Smooth muscle cell (in vitro differentiated cells): ENCODE measurements at regions not wholly inside any gene's neighbourhood (a gene's known extent, or its start where the extent isn't known, plus 50 kb on each side); places are given as distances from the start of the nearest gene placed in this dataset.
"Not testable (repeated sequence)": the region's sequence is repeated elsewhere in the genome, so short reads cannot be mapped to it uniquely, and the experiment has no call there.

Experiments
- DNase-seq: peaks from one replicate; lab custom pipeline; 2025; ENCODE audit not compliant: unreplicated experiment; lab: John Stamatoyannopoulos, UW
- H2AFZ ChIP-seq: fragments of 200-600 bp; sonication (generic); 2 replicates; pipeline ENCODE4 v1.6.0; 2016; ENCODE audit warnings: antibody characterized with exemption, low read depth, mild to moderate bottlenecking
- H3F3A ChIP-seq: fragments of 200-600 bp; sonication (generic); 2 replicates; pipeline ENCODE4 v1.6.0; 2017; ENCODE audit warnings: antibody characterized with exemption, low read depth
- H3K27ac ChIP-seq: fragments of 200-600 bp; sonication (generic); 2 replicates; pipeline ENCODE4 v1.5.1; 2016; ENCODE audit warnings: low read depth, mild to moderate bottlenecking
- H3K27me3 ChIP-seq: fragments of 200-600 bp; sonication (generic); 2 replicates; pipeline ENCODE4 v1.6.1; 2016; ENCODE audit warnings: low read depth, mild to moderate bottlenecking
- H3K36me3 ChIP-seq: fragments of 200-600 bp; sonication (generic); 2 replicates; pipeline ENCODE4 v1.5.1; 2016; ENCODE audit warnings: low read depth
- H3K4me1 ChIP-seq: fragments of 200-600 bp; sonication (generic); 2 replicates; pipeline ENCODE4 v1.5.1; 2016; ENCODE audit warnings: low read depth
- H3K4me2 ChIP-seq: fragments of 200-600 bp; sonication (generic); 2 replicates; pipeline ENCODE4 v1.6.0; 2016; ENCODE audit warnings: mild to moderate bottlenecking
- H3K4me3 ChIP-seq: fragments of 200-600 bp; sonication (generic); 2 replicates; pipeline ENCODE4 v1.5.1; 2016; ENCODE audit warnings: mild to moderate bottlenecking
- H3K79me2 ChIP-seq: fragments of 200-600 bp; sonication (generic); 2 replicates; pipeline ENCODE4 v1.6.0; 2016; ENCODE audit warnings: low read depth, mild to moderate bottlenecking
- H3K9ac ChIP-seq: fragments of 200-600 bp; sonication (generic); 2 replicates; pipeline ENCODE4 v1.6.0; 2016; ENCODE audit warnings: low read depth
- H3K9me3 ChIP-seq: fragments of 200-600 bp; sonication (generic); replicated peaks from 2 replicates; pipeline ENCODE4 v1.5.1; 2016; ENCODE audit warnings: low read depth
- H4K20me1 ChIP-seq: fragments of 200-600 bp; sonication (generic); 2 replicates; pipeline ENCODE4 v1.6.0; 2016; ENCODE audit warnings: low read depth
- WGBS: methylation state at CpG from one replicate; pipeline ENCODE4 v1.1.7; 2016; ENCODE audit warnings: low lambda C conversion rate; 5-methylcytosine and 5-hydroxymethylcytosine counted together
- TF ChIP-seq, protein P1 (sequence below): fragments of 200-600 bp; sonication (generic); IDR thresholded peaks from 2 replicates; pipeline ENCODE4 v1.5.1; 2017; ENCODE audit warnings: borderline replicate concordance, mild to moderate bottlenecking, antibody characterized with exemption; ENCODE audit not compliant: insufficient read depth, poor library complexity, severe bottlenecking

DNA sequence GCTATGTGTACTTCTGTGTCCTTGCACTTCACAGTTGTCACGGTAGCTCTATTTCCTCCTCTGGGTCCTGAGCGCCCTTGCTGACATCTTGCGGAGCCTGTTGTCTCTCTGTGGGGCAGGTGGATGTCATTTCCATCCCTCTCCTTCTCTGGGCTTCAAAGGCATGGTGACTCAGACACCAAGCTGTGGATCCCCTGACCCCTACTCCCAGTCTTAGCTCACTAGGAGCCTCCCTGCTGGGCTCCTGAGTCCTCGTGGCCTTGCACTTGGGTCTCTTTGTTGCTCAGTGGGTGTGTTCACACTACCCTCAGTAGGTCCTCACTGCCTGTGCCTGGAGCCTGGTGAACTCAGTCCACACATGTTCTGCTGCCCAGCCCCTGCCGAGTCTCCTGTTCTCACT lies 100.3 kb upstream of the PAX2 start:
- no peak overlapping the region for H3K4me2 ChIP-seq
- no peaks in the 10 kb centered on the region for H3K4me1 ChIP-seq
- H3K9me3 ChIP-seq: no peaks in the 10 kb centered on the region
- no peak overlapping the region for H2AFZ ChIP-seq
- no peak overlapping the region for H3K9ac ChIP-seq
- peaks cover 61% of the 10 kb centered on the region for H3K27me3 ChIP-seq
- H4K20me1 ChIP-seq: no peaks in the 10 kb centered on the region
- no peak overlapping the region for H3K27ac ChIP-seq
- no peak for DNase-seq
- H3F3A ChIP-seq: no peaks in the 10 kb centered on the region
- TF ChIP-seq, protein P1, sequence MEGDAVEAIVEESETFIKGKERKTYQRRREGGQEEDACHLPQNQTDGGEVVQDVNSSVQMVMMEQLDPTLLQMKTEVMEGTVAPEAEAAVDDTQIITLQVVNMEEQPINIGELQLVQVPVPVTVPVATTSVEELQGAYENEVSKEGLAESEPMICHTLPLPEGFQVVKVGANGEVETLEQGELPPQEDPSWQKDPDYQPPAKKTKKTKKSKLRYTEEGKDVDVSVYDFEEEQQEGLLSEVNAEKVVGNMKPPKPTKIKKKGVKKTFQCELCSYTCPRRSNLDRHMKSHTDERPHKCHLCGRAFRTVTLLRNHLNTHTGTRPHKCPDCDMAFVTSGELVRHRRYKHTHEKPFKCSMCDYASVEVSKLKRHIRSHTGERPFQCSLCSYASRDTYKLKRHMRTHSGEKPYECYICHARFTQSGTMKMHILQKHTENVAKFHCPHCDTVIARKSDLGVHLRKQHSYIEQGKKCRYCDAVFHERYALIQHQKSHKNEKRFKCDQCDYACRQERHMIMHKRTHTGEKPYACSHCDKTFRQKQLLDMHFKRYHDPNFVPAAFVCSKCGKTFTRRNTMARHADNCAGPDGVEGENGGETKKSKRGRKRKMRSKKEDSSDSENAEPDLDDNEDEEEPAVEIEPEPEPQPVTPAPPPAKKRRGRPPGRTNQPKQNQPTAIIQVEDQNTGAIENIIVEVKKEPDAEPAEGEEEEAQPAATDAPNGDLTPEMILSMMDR: no peak
- no peak overlapping the region for H3K4me3 ChIP-seq
- H3K79me2 ChIP-seq: no peaks in the 10 kb centered on the region
- 60% methylated on average over 5 of the region's 5 CpGs for WGBS
- H3K36me3 ChIP-seq: no peaks in the 10 kb centered on the region

DNA sequence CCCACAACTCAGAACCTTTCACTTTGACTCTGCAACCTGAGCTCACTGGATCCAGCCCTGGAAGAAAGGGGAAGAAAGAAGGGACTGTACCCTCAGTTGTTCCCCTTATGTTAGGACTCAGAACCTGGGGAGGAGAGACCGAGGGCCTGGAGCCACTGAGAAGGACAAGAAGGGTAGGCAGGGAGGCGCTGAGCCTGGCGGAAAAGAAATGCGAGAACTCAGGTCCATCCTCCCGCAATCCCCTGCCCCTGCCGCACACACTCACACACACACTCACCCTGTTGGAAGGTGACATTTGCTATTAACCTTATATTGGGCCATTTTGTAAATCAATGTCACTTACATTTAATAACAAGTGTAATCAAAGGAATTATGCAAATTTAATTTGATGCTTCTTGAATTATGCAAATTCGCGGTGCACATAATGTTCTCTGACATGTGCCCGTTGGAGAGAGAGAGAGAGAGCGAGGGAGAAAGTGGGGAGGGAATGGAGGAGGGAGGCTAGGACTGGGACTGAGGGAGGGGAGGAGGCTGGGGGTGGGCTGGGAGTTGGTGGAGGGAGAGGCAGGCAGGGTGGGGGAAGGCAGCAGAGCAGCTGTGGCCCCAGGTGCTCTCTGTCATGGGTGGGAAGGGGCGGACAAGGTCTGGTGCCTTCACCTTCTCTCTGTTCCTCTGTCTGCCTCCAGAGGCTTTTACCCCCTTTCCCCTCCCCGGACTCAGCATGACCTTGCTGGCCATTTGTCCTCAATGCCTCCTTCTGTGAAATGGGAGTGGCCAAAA lies 99.6 kb upstream of the PAX2 start:
- TF ChIP-seq, protein P1: no peak
- H3K27ac ChIP-seq: no peak overlapping the region
- no peaks in the 10 kb centered on the region for H3K9me3 ChIP-seq
- no peak overlapping the region for H3K4me3 ChIP-seq
- no peaks in the 10 kb centered on the region for H3K79me2 ChIP-seq
- no peak overlapping the region for H3K4me2 ChIP-seq
- H3K36me3 ChIP-seq: no peaks in the 10 kb centered on the region
- no peak overlapping the region for H2AFZ ChIP-seq
- DNase-seq: no peak
- no peaks in the 10 kb centered on the region for H4K20me1 ChIP-seq
- H3K9ac ChIP-seq: no peak overlapping the region
- peaks cover 60% of the 10 kb centered on the region for H3K27me3 ChIP-seq
- no peaks in the 10 kb centered on the region for H3F3A ChIP-seq
- 57% methylated on average over 11 of the region's 12 CpGs for WGBS
- H3K4me1 ChIP-seq: no peaks in the 10 kb centered on the region

DNA sequence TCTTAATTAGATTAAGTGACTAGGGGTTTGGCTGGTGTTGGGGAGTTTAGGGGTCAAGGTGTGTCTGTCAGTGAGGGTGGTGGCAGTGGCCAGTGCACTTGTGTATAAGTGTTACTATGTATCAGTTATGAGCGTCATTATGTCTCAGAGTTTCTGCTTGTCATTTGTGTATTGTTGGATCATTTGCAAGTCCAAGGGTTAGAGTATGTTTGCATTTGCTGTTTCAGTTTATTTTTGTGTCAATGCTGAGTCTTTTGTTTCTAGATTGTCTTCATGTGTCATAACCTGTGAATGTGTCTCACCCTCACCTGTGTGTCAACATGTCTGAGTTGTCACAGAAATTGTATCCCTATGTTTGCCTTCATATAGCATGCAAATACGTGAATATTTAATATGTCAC lies 97.5 kb upstream of the PAX2 start:
- H3K27me3 ChIP-seq: peaks cover 49% of the 10 kb centered on the region
- TF ChIP-seq, protein P1: no peak
- 98% methylated on average over 2 of the region's 2 CpGs for WGBS

DNA sequence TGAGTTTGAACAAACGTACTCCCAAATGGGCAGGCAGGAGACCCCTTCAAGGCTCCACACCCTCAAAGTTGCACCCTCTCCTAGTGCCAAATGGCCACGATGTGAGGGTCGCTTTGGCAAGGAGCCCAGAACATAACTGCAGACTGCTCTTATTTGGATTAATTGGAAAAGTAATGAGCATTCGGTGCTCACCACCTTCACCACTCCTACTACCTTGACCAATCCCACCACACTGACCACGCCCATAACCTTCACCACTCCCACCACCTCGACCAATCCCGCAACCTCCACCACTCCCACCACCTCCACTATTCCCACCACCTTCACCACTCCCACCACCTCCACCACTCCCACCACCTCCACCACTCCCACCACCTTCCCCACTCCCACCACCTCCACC lies 94.7 kb upstream of the PAX2 start:
- H3K4me3 ChIP-seq: no peak overlapping the region
- H3K9ac ChIP-seq: no peak overlapping the region
- 90% methylated on average over 6 of the region's 7 CpGs for WGBS
- no peaks in the 10 kb centered on the region for H3K36me3 ChIP-seq
- H3K27me3 ChIP-seq: peaks cover 59% of the 10 kb centered on the region
- no peak overlapping the region for H3K27ac ChIP-seq
- no peak overlapping the region for H2AFZ ChIP-seq
- H3K79me2 ChIP-seq: no peaks in the 10 kb centered on the region
- H3F3A ChIP-seq: peaks cover 3% of the 10 kb centered on the region
- DNase-seq: no peak
- H4K20me1 ChIP-seq: no peaks in the 10 kb centered on the region
- H3K4me2 ChIP-seq: no peak overlapping the region
- no peaks in the 10 kb centered on the region for H3K9me3 ChIP-seq
- peaks cover 14% of the 10 kb centered on the region for H3K4me1 ChIP-seq
- TF ChIP-seq, protein P1: no peak

More for the DNA sequence above, 97.5 kb upstream of the PAX2 start:
- no peak overlapping the region for H3K27ac ChIP-seq
- H3K36me3 ChIP-seq: no peaks in the 10 kb centered on the region
- H4K20me1 ChIP-seq: no peaks in the 10 kb centered on the region
- no peak overlapping the region for H3K4me2 ChIP-seq
- H3K9ac ChIP-seq: no peak overlapping the region
- no peak overlapping the region for H2AFZ ChIP-seq
- H3K4me1 ChIP-seq: no peaks in the 10 kb centered on the region
- no peak overlapping the region for H3K4me3 ChIP-seq
- no peaks in the 10 kb centered on the region for H3K9me3 ChIP-seq
- no peaks in the 10 kb centered on the region for H3K79me2 ChIP-seq
- no peak for DNase-seq
- no peaks in the 10 kb centered on the region for H3F3A ChIP-seq

DNA sequence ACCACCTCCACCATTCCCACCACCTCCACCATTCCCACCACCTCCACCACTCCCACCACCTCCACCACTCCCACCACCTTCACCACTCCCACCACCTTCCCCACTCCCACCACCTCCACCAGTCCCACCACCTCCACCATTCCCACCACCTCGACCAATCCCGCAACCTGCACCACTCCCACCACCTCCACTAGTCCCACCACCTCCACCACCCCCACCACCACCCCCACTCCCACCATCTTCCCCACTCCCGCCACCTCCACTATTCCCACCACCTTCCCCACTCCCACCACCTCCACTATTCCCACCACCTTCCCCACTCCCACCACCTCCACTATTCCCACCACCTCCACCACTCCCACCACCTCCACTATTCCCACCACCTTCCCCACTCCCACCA lies 94.3 kb upstream of the PAX2 start:
- WGBS: no CpG with 5 or more reads among the region's 3 CpGs
- H4K20me1 ChIP-seq, H3K27ac ChIP-seq, H3K79me2 ChIP-seq, H2AFZ ChIP-seq, H3K36me3 ChIP-seq, H3K9me3 ChIP-seq, H3K4me3 ChIP-seq, DNase-seq, H3K4me2 ChIP-seq, H3K9ac ChIP-seq, H3F3A ChIP-seq: not testable (repeated sequence)
- Histone ChIP-seq H3K4me1 (peaks cover 16% of the 10 kb centered on the region), H3K27me3 (peaks cover 59% of the 10 kb centered on the region)
